AG09319 (cell line): ENCODE measurements at regions not wholly inside any gene's neighbourhood (a gene's known extent, or its start where the extent isn't known, plus 50 kb on each side); places are given as distances from the start of the nearest gene placed in this dataset.

Source experiments
- DNase-seq: peaks from one replicate; pipeline ENCODE4 v3.0.0-alpha.2; 2010; ENCODE audit warnings: low read depth; ENCODE audit errors: extremely low read depth
- TF ChIP-seq, protein P1 (sequence below): IDR thresholded peaks from 2 replicates; pipeline ENCODE4 v1.5.1; 2011; ENCODE audit warnings: low read depth, mild to moderate bottlenecking, inconsistent platforms, low read length, moderate library complexity

DNA sequence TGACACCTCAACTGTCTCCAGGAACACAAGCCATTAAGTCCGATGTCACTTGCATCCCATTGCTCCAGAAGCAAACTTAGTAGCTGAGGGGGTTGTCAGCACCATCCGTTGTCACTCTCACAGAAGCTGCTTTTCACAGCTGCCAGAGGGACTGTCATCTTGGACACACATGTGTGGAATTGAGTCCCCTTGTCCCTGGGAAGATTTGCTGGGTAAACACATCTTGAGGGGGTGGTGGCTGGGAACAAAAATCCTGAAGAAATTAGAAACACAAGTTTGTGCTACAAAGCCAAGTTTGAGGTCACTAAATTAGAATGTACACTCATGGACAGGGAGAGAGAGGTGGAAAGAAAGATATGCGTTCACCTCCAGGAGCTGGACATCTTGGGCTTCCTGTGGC lies 55.2 kb upstream of the ADRA1B start:
- TF ChIP-seq, protein P1, sequence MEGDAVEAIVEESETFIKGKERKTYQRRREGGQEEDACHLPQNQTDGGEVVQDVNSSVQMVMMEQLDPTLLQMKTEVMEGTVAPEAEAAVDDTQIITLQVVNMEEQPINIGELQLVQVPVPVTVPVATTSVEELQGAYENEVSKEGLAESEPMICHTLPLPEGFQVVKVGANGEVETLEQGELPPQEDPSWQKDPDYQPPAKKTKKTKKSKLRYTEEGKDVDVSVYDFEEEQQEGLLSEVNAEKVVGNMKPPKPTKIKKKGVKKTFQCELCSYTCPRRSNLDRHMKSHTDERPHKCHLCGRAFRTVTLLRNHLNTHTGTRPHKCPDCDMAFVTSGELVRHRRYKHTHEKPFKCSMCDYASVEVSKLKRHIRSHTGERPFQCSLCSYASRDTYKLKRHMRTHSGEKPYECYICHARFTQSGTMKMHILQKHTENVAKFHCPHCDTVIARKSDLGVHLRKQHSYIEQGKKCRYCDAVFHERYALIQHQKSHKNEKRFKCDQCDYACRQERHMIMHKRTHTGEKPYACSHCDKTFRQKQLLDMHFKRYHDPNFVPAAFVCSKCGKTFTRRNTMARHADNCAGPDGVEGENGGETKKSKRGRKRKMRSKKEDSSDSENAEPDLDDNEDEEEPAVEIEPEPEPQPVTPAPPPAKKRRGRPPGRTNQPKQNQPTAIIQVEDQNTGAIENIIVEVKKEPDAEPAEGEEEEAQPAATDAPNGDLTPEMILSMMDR = no peak
- no peak for DNase-seq

DNA sequence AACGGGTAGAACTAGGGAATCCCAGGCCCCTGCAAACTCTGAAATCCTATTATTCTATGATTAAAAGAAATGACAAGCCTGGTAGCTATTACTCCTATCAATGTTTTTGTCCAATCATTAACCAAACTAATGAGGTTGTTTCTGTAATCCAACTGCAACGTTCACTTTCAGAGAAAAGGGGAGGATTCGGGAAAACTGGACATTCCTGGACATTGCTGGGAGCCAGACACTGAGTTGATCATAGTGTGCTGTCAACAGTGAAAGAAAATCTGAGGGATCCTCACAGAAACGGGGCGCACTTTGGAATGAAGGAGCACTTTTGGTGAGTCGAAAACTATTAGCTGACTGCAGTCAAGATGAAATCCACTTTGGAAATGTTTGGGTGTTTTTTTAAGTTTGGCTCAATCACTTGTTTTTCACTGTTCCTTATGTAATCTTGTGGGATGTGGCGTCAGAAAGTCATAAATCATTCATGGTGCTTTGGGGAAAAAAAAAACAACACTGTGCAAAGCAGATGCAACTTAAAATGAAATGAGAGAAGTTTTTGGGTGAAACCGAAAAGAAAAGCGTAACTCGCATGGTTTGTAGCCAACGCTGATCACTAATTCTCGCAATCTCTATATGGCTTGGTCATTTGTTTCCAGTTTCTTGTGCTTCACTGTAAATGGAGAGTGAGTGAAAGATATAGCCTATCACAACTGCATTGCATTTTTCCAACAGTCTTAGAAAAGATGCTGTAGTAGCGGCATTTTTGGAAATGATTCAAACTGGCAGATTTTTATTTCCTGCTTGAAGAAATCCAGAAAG lies 51.2 kb upstream of the ADRA1B start:
- TF ChIP-seq, protein P1 = no peak
- no peak for DNase-seq

GRCh38 chr5:159866093-159866492 lies 50.2 kb upstream of the ADRA1B start:
- DNase-seq = no peak
- TF ChIP-seq, protein P1 = no peak
